ENCODE measurements at regions not wholly inside any gene's neighbourhood (a gene's known extent, or its start where the extent isn't known, plus 50 kb on each side); places are given as distances from the start of the nearest gene placed in this dataset.

DNA sequence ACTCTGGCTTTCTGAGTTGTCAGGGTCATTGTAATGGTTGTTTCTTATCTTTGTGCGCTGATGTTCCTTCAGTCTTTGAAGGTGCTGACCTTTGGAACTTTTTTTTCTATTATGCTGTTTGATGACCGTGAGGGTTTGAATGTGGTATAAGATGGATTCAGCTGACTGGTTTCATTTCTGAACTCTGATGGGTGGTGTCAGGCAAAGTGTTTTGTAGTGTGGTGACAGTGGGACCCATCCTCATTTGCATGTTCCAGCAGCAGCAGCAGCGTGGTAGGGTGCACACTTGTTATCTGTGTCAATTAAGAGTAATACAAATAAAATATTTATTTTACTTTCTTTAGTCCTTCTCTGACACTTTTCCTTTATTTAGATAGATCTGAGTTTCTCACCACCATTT, 227.7 kb upstream of the PRR16 start:
- TF ChIP-seq, protein P1, sequence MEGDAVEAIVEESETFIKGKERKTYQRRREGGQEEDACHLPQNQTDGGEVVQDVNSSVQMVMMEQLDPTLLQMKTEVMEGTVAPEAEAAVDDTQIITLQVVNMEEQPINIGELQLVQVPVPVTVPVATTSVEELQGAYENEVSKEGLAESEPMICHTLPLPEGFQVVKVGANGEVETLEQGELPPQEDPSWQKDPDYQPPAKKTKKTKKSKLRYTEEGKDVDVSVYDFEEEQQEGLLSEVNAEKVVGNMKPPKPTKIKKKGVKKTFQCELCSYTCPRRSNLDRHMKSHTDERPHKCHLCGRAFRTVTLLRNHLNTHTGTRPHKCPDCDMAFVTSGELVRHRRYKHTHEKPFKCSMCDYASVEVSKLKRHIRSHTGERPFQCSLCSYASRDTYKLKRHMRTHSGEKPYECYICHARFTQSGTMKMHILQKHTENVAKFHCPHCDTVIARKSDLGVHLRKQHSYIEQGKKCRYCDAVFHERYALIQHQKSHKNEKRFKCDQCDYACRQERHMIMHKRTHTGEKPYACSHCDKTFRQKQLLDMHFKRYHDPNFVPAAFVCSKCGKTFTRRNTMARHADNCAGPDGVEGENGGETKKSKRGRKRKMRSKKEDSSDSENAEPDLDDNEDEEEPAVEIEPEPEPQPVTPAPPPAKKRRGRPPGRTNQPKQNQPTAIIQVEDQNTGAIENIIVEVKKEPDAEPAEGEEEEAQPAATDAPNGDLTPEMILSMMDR (conservative IDR thresholded peaks at IDR 0.05; ENCODE audit: low read depth, low read length), result no peak
- no peak for TF ChIP-seq EZH2 (IDR thresholded peaks at IDR 0.05; ENCODE audit: borderline replicate concordance, low read depth, low read length, poor library complexity, severe bottlenecking)
